Neutrophil (primary cell): ENCODE measurements at regions not wholly inside any gene's neighbourhood (a gene's known extent, or its start where the extent isn't known, plus 50 kb on each side); places are given as distances from the start of the nearest gene placed in this dataset.

Experiments used
- H3K27ac ChIP-seq: fragments of 200-600 bp; sonication (generic); 2 replicates; pipeline ENCODE4 v1.5.1; 2016; ENCODE audit warnings: mild to moderate bottlenecking, moderate library complexity
- H3K27me3 ChIP-seq: fragments of 200-600 bp; sonication (generic); 2 replicates; pipeline ENCODE4 v1.6.0; 2016; ENCODE audit warnings: mild to moderate bottlenecking
- H3K36me3 ChIP-seq: fragments of 200-600 bp; sonication (generic); 2 replicates; pipeline ENCODE4 v1.5.1; 2017
- H3K4me1 ChIP-seq, 2 experiments: fragments of 200-600 bp in 1 of 2; sonication (generic) in 1 of 2; 1 replicate in 1 of 2; 2 replicates in 1 of 2; pipeline versions ENCODE4 v1.5.1 to v1.6.1; 2013 to 2016; ENCODE audit warnings: low read depth in 1 of 2, low read length in 1 of 2, mild to moderate bottlenecking in 1 of 2, moderate library complexity in 1 of 2; ENCODE audit not compliant: control insufficient read depth in 1 of 2, insufficient read depth in 1 of 2
- H3K4me3 ChIP-seq, 2 experiments: fragments of 200-600 bp in 1 of 2; sonication (generic) in 1 of 2; 1 replicate in 1 of 2; 2 replicates in 1 of 2; pipeline ENCODE4 v1.5.1; 2013 to 2016; ENCODE audit warnings: low read depth in 1 of 2, low read length in 1 of 2, mild to moderate bottlenecking in 1 of 2, moderate library complexity in 1 of 2
- H3K9me3 ChIP-seq: fragments of 200-600 bp; sonication (generic); 2 replicates; pipeline ENCODE4 v1.5.1; 2016
- TF ChIP-seq, protein P1 (sequence below): fragments of 200-600 bp; sonication (generic); IDR thresholded peaks from 2 replicates; pipeline ENCODE4 v1.5.1; 2016; ENCODE audit warnings: antibody characterized with exemption

DNA sequence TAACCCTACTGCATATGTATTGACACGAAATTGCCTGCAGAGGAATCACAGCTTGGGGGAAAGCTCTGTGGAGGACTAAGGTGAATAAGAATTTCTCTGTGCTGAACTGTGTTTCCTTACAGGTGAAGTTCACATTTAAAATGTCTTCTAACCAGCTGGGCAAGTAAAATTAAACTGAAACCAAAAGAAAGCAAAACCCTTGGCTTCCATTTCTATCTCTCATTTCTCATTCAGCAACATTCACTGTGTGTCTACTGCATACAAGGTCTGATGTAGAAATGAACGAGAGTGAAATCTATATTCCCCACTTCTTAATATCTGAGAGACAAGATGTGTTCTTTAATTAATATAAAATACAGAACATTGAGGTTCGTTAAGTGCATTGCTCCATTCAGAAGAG is 397.3 kb downstream of the SOX11 start:
- H3K9me3 ChIP-seq: no peaks in the 10 kb centered on the region
- no peaks in the 10 kb centered on the region for H3K36me3 ChIP-seq
- no peaks in the 10 kb centered on the region for H3K27me3 ChIP-seq
- H3K4me1 ChIP-seq: no peaks in the 10 kb centered on the region
- H3K4me3 ChIP-seq: no peak overlapping the region
- H3K27ac ChIP-seq: no peak overlapping the region
- TF ChIP-seq, protein P1, sequence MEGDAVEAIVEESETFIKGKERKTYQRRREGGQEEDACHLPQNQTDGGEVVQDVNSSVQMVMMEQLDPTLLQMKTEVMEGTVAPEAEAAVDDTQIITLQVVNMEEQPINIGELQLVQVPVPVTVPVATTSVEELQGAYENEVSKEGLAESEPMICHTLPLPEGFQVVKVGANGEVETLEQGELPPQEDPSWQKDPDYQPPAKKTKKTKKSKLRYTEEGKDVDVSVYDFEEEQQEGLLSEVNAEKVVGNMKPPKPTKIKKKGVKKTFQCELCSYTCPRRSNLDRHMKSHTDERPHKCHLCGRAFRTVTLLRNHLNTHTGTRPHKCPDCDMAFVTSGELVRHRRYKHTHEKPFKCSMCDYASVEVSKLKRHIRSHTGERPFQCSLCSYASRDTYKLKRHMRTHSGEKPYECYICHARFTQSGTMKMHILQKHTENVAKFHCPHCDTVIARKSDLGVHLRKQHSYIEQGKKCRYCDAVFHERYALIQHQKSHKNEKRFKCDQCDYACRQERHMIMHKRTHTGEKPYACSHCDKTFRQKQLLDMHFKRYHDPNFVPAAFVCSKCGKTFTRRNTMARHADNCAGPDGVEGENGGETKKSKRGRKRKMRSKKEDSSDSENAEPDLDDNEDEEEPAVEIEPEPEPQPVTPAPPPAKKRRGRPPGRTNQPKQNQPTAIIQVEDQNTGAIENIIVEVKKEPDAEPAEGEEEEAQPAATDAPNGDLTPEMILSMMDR: no peak

DNA sequence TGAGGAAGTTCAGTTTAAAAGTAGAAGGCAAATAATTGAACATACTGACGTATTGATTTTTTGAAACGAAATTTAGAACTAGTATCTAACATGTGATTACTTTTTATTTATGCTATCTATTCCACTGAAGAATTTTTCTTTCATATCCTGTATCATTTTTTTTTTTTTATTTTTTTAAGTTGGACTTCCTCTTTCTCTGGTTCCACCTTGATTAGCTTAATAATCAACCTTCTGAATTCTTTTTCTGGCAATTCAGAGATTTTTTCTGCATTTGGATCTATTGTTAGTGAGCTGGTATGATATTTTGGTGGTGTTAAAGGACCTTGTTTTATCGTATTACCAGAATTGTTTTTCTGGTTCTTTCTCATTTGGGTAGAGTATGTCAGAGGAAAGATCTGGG is 411.2 kb downstream of the SOX11 start:
- H3K27me3 ChIP-seq: no peaks in the 10 kb centered on the region
- no peaks in the 10 kb centered on the region for H3K36me3 ChIP-seq
- no peaks in the 10 kb centered on the region for H3K9me3 ChIP-seq
- TF ChIP-seq, protein P1: no peak
- no peaks in the 10 kb centered on the region for H3K4me1 ChIP-seq
- H3K27ac ChIP-seq: no peak overlapping the region
- no peak overlapping the region for H3K4me3 ChIP-seq

DNA sequence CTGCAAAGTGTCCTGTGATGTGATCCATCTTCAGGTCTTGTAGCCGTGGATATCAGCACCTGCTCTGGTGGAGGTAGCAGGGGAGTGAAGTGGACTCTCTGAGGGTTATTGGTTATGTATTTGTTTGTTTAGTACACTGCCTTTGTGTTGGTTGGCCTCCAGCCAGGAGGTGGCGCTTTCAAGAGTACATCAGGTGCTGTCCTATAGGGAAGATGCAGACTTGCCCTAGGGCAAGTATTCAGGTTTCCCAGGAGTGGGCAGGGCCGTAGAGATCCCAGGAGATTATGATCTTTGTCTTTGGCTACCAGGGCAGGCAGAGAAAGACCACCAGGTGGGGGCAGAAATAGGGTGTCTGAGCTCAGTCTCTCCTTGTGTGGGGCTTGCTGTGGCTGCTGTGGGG is 411.8 kb downstream of the SOX11 start:
- Histone ChIP-seq H3K4me1 (no peaks in the 10 kb centered on the region), H3K36me3 (no peaks in the 10 kb centered on the region), H3K4me3 (no peak overlapping the region), H3K27ac (no peak overlapping the region), H3K27me3 (no peaks in the 10 kb centered on the region), H3K9me3 (no peaks in the 10 kb centered on the region)
- TF ChIP-seq, protein P1: no peak

DNA sequence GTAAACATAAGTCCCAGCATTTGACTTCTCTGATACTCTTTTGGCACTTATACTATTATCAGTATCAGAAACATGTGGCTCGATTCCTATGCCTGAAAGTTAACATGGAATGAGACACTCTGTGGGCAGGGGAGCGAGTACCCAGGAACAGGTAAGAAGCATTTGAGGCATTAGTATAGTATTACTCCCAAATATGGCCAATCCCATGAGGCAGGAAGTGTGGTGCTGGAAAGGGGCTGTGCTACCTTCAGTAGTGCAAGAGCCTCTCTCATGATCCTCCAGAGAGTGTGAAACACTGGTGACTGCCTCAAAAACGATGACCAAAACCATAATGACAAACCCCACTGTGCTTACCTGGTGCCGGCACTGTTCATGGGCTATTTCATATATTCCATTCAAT is 415.1 kb downstream of the SOX11 start:
- H3K4me3 ChIP-seq: no peak overlapping the region
- TF ChIP-seq, protein P1: no peak
- H3K4me1 ChIP-seq: no peaks in the 10 kb centered on the region
- no peaks in the 10 kb centered on the region for H3K27me3 ChIP-seq
- H3K36me3 ChIP-seq: no peaks in the 10 kb centered on the region
- no peaks in the 10 kb centered on the region for H3K9me3 ChIP-seq
- no peak overlapping the region for H3K27ac ChIP-seq

DNA sequence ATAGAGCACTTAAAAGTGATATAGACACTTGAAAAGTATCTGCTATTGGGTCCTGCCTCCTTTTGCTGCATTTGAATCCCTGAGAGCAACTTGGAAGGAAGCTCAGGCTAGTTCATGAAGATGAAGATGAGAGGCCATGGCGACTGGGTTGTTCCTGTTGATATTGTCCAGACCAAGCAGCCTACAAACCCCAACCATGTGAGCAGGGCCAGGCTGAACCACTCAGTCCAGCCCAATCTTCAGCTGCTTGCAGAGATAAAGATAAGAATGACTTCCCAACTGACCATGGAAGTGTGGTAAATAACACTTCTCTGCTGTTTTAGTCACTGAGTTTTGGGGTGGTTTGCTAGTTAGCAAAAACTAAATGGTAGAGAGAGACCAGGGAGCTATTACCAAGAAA is 417.6 kb downstream of the SOX11 start:
- H3K27me3 ChIP-seq: no peaks in the 10 kb centered on the region
- TF ChIP-seq, protein P1: no peak
- H3K9me3 ChIP-seq: no peaks in the 10 kb centered on the region
- no peaks in the 10 kb centered on the region for H3K36me3 ChIP-seq
- H3K27ac ChIP-seq: no peak overlapping the region
- H3K4me1 ChIP-seq: no peaks in the 10 kb centered on the region
- H3K4me3 ChIP-seq: no peak overlapping the region

DNA sequence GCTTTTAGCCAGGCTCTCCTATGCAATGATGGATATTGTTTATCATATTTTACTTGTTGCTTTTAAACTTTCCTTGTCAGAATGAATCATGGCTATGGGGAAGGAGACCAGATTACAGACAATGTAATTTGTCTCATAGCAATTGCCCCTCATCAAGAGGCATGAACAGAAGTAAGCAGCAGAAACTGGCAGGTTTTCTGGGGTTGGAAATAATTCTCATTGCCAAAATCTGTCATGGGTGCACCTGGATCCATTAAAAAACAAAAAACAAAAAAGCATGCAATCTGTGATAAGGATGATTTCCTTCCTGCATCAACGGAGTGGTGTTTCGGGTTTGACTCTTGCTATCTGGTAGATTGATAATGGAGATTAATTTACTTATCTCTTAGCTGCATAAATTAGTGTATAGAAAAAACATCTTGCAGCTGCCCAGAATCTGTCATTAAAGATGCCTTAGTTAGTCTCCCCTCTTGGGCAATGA is 419.6 kb downstream of the SOX11 start:
- H3K4me3 ChIP-seq: no peak overlapping the region
- TF ChIP-seq, protein P1: no peak
- H3K36me3 ChIP-seq: no peaks in the 10 kb centered on the region
- H3K9me3 ChIP-seq: no peaks in the 10 kb centered on the region
- no peaks in the 10 kb centered on the region for H3K27me3 ChIP-seq
- H3K4me1 ChIP-seq: no peaks in the 10 kb centered on the region
- H3K27ac ChIP-seq: no peak overlapping the region
